ENCODE measurements at regions not wholly inside any gene's neighbourhood (a gene's known extent, or its start where the extent isn't known, plus 50 kb on each side); places are given as distances from the start of the nearest gene placed in this dataset.
A peak's percentile ranks its signal among the peaks of the same experiment; 100 is the strongest.

DNA sequence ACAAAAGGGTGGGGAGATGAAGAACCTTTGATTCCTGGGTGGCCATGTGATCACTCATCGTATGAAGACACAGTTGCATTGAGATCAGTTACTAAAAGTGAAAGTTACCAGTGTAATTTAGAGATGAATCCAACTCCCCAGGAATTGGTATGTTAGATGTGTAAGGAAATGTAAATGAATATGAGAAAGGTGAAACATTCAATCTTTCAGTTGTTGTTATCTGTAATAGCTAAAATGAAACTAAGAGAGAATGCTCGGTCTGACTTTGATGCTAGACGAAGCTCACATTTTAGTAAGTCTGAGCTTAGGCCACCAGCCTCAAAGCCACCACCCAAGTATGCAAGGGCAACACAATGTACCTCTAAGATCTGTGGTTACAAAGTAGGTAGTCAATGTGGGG, 194.3 kb upstream of the POF1B start:
- H3K27me3 ChIP-seq (replicated peaks in 1 of 4; ENCODE audit: control insufficient read depth in 3 of 4, extremely low read depth in 1 of 4, insufficient read depth in 3 of 4, low read length in 3 of 4) = no peaks in the 10 kb centered on the region
- H3K14ac ChIP-seq (ENCODE audit: insufficient read length) = no peak overlapping the region
- no peaks in the 10 kb centered on the region for H3K79me2 ChIP-seq (ENCODE audit: control insufficient read depth in 1 of 2, insufficient read depth in 2 of 2, low read length in 2 of 2)
- no peak overlapping the region for H3K9ac ChIP-seq (replicated peaks in 1 of 4; ENCODE audit: extremely low read depth in 1 of 4, low read depth in 3 of 4, low read length in 3 of 4)
- H3K27ac ChIP-seq (ENCODE audit: low read depth, low read length) = no peak overlapping the region
- no peak overlapping the region for H3K23ac ChIP-seq (ENCODE audit: insufficient read length)
- H2BK120ac ChIP-seq (replicated peaks; ENCODE audit: low read depth, low read length) = no peak overlapping the region
- no peaks in the 10 kb centered on the region for H3K9me3 ChIP-seq (ENCODE audit: insufficient read depth in 2 of 2, low read depth in 1 of 2, low read length in 1 of 2)
- no peak overlapping the region for H2BK12ac ChIP-seq (ENCODE audit: low read depth, low read length)
- WGBS, 2 experiments (ENCODE audit: extremely low coverage in 1 of 2, insufficient coverage in 1 of 2, insufficient read length in 1 of 2, insufficient replicate concordance in 2 of 2, low coverage in 1 of 2, low lambda C conversion rate in 2 of 2, missing lambda C conversion rate in 1 of 2) = 86% methylated on average over 2 of the region's 3 CpGs; no CpG with 5 or more reads in 1 of the 2 experiments
- no peak overlapping the region for H3K56ac ChIP-seq (replicated peaks; ENCODE audit: insufficient read length, low read depth, low read length)
- POLR2A ChIA-PET (ENCODE audit: partially characterized antibody) = no interaction called here
- TF ChIP-seq SP1 (IDR thresholded peaks at IDR 0.05; ENCODE audit: low read depth, low read length) = no peak
- no peak overlapping the region for H2BK20ac ChIP-seq (ENCODE audit: low read length)
- H4K20me1 ChIP-seq (replicated peaks in 1 of 2; ENCODE audit: control insufficient read depth in 1 of 2, insufficient read depth in 2 of 2, low read length in 2 of 2) = no peaks in the 10 kb centered on the region
- peaks cover 0 to 3% (median 0%) of the 10 kb centered on the region in 4 experiments; a peak in 1 of 7 replicates for H3K4me1 ChIP-seq (replicated peaks in 1 of 4; ENCODE audit: control insufficient read depth in 3 of 4, insufficient read depth in 4 of 4, low read length in 3 of 4)
- FAIRE-seq (peak; percentile 48), DNase-seq (ENCODE audit: low read depth in 1 of 2, low spot score in 2 of 2) (no peak)
- no peak overlapping the region for H2AK5ac ChIP-seq (ENCODE audit: low read depth, low read length)
- no peak overlapping the region for H2BK5ac ChIP-seq (ENCODE audit: low read depth, low read length)
- no peak overlapping the region for H4K8ac ChIP-seq (ENCODE audit: extremely low read depth, insufficient read depth, low read length)
- H4K5ac ChIP-seq (ENCODE audit: insufficient read length, low read depth, low read length) = no peak overlapping the region
- no peak overlapping the region for H3K18ac ChIP-seq (ENCODE audit: extremely low read depth, low read length)
- no peaks in the 10 kb centered on the region for H3K79me1 ChIP-seq (ENCODE audit: low read depth, low read length)
- no peak overlapping the region for H4K91ac ChIP-seq (replicated peaks; ENCODE audit: insufficient read length, low read length)
- CTCF ChIA-PET (ENCODE audit: partially characterized antibody) = no interaction called here
- no peaks in the 10 kb centered on the region for H3K36me3 ChIP-seq (ENCODE audit: control insufficient read depth in 2 of 4, insufficient read depth in 4 of 4, low read length in 3 of 4)
- H3K4me2 ChIP-seq (ENCODE audit: insufficient read depth in 1 of 2, low read depth in 2 of 2, low read length in 2 of 2) = no peak overlapping the region
- no peak overlapping the region for H2AFZ ChIP-seq (ENCODE audit: low read length)
- H3K4ac ChIP-seq (replicated peaks; ENCODE audit: insufficient read length, low read depth, low read length) = no peak overlapping the region
- H2BK15ac ChIP-seq (ENCODE audit: low read length) = no peak overlapping the region
- H3K4me3 ChIP-seq (ENCODE audit: extremely low read depth in 1 of 4, insufficient read depth in 2 of 4, low read depth in 3 of 4, low read length in 4 of 4) = no peak overlapping the region
- no peaks in the 10 kb centered on the region for H3K23me2 ChIP-seq (ENCODE audit: low read depth, low read length)
